ENCODE measurements at regions not wholly inside any gene's neighbourhood (a gene's known extent, or its start where the extent isn't known, plus 50 kb on each side); places are given as distances from the start of the nearest gene placed in this dataset.

DNA sequence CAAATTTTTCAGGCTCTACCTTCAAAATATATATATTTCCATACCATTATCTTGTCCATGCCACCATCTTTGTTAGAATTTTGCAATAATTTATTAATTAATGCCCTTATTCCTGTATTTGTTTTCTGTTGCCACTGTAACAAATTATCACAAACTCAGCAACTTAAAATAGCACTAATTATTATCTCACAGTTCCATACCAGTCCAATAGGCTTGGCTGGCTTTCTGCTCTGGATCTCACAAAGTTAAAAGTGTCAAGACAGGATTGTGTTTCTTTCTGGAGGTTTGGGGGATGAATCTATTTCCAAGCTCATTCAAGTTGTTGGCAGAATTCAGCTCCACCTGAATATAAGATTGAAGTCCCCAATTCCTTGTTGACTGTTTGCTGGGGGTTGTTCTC lies 58.6 kb upstream of the SLC38A4 start:
- no peak for DNase-seq

DNA sequence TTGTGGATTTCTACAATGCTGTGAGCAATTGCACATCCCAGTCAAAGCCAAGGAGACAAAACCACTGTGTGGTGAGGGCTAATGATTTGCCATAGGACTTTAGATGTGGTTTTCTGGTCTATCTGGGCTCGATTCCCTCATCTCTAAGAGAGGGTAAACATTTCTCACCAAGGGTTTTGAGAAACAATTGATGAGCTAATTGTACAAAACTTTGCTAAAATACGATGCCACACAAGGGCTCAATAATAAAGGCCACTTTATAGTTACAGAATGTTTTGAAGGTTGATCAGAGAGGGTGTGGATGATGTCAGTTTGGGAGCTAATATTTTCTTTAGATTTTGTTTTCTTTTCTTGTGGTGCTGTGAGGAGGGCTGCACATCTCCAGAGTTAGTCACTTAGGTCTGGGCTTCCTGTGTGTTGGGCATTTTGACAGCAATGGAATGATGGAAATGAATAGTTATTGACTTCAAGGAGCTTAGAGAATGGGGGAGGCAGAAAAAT lies 60.8 kb upstream of the SLC38A4 start:
- DNase-seq, result peak; percentile 94

DNA sequence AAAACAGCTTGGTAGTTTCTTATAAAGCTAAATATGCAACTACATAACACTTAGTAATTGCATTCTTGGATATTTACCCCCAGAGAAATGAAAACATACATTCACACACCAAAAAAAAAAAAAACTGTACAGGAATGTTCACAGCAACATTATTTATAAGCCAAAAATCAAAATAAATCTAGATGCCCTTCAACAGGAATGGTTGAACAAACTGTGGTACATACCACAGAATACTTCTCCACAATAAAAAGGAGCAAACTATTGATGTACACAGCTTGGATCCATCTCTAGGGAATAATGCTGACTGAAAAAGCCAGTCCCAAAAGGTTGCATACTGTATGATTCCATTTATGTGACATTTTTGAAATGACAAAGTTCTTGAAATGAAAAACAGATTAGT lies 62.1 kb upstream of the SLC38A4 start:
- DNase-seq, result peak; percentile 71

DNA sequence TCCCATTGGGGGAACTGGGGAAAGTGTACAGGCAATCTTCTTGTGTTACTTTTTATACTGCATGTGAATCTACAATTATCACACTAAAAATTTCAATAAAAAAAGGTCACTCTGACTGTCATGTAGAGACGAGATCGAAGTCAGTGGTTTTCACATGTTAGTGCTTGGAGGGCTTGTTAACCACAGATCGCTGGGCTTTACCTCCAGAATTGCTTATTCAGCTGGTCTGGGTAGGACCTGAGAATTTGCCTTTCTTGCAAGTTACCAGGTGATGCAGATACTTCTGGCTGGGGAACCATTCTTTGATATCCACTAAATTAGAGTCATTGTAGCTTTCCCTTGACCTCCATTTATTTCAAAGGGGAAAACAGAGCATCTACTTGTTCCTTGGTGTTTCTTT lies 62.8 kb upstream of the SLC38A4 start:
- DNase-seq, result no peak

DNA sequence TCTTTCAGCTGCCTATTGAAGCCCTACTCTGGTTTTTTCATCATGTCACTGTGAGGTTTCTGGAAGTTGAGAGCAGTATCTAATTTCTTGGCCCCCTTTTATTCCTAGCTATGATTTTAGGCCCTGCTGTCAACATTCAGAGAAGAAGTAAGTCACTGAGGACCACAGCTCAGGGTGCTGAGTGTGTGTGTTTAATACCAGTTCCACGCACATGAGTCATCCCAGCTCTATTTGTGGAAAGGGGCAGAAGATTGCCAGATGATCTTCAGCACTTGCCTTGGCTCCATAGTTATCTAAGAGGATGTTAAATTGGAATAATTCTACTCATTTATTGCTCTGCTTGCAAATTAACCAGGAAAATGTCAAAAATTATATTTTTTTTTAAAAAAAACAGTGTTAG lies 65.5 kb upstream of the SLC38A4 start:
- peak; percentile 86 for DNase-seq

DNA sequence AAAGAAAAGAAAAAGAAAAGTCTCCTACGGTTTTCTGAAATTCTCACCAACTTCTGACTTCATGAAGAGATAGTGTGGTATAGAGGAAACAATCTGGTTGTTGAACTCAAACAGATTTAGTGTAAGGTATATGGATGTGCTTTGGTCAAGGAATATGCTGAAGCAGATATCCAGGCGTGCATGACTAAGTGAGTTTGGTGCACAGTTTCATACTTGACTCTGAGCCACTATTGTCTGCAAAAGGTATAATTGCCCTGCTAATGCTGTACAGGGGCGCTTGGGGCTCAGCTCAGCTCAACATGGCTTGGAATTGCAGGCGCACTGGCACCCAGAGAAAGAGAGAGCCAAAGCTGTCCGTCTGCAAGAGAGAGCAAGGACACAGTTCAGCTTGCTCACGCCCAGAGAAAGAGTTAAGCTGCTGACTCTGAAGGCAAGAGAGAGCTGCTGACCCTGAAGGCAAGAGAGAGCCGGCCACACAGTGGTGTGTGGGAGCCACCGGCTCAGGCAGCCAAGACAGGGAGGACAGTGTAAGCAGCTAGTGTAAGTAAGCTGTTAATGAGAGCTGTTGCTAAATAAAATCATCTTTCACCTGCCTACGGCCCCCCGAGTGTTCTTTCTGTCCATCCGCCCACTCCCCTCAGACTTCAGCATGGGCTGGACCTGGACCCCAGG lies 66.4 kb upstream of the SLC38A4 start:
- DNase-seq, result no peak

DNA sequence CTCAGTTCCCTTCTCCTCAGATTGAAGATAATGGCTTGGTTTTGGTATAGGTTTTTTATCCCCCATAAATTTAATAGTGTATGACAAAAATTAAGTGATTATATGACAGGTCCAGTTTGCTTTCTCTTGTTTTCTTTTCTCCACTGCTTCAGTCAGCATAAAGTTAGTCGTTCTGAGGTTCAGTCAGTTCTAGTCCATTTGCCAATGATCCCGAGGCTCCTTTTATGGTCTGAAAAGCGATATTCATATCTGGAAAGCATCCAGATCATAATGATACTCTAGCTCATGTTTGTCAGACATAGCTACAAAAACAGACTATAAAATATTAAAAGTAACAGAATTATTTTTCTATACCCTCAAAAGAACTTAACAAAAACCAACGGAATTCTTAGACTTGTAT lies 67.1 kb upstream of the SLC38A4 start:
- no peak for DNase-seq

DNA sequence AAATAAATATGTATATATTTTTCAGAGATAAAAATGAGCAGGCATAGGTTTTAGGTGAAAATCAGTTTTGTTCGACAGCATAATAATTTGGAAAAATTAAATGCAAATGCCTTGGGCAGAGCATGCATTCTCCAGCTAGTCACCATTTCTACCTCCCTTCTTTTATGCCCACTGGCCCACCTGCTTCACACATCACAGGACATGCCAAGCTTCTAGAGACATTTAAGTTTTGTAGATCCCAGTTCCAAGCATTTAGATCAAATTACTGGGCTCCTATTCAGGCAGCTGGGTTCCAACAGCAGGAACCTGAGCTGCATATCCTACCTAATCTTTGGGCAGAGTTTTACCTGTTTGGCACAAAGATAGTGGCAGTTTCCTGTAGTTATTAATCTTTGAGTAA lies 67.6 kb upstream of the SLC38A4 start:
- no peak for DNase-seq

DNA sequence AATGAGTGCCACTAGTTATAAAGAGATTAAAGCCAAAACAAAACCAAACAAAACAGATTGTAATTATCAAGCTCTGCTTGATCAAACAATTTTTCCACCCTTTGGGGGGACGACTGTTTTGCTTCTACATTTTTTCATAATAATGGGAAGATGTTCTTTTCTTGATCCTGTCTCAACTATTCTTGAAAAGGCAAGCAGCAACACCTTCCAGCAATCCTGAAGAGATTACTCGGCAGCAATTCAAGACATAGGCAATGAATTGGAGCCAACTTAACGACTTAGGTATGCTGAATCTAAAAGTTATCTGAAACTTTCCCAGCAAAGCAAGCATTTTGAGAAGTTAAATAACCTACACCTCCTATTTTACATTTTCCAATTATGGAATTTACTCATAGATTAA lies 69.9 kb upstream of the SLC38A4 start:
- no peak for DNase-seq

DNA sequence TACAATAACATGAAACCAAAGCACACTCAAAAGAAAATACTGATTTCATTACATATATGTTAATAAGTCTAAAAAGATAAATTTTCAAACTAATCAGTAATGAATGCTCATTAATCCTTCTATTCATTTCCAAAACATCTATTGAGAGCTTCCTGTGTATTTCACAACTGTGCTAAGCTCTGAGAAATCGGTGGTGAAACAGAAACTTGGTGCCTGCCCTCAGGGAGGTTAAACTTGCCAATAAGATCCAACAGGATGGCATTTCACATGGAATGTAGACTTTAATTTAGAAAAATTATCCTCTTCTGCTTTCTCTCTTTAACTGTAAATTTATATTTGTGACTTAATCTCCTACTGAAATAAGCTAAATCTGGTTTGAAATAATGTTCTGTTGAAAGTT lies 70.9 kb upstream of the SLC38A4 start:
- DNase-seq, result no peak

DNA sequence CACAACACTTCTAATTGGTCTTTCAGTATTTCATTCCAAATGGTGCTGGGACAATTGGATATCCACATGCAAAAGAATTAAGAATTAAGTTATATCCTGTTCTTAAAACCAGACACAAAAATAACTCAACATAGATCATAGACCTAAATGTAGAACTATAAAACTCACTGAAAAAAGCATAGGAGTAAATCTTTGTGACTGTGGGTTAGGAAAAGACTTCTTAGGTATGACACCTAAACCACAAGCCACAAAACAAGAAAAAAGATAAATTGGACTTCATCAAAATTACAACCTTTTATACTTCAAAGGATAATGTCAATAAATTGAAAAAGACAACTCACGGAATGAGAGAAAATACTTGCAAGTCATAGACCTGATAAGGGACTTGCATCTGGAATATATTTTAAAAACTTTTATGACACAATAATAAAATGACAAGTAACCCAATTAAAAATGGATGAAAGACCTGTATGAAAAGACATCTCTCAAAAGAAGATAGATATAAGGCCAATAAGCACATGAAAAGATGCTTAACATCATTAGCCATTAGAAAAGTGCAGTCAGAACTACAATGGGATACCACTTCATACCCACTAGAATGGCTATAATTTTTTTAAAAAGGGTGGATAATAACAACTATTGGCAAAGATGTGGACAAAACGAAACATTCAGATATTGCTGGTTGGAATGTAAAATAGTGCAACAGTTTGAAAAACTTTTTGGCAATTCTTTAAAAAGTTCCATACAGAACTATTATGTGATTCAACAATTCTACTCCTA lies 72.5 kb upstream of the SLC38A4 start:
- DNase-seq, result no peak

DNA sequence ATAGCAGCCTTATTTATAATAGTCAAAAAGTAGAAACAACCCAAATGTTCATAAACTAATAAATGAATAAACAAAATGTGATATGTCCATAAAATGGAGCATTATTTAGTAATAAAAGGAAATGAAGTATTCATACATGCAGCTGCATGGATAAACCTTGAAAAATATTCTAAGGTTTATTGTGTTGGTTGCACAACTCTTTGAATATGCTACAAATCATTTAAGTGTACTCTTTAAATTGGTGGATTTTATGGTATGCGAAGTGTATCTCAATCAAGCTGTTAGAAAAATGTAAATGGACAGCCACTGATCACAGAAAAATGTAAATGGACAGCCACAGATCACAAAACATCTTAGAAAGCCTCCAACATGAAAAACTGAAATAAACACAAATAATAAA lies 73.2 kb upstream of the SLC38A4 start:
- DNase-seq, result no peak

DNA sequence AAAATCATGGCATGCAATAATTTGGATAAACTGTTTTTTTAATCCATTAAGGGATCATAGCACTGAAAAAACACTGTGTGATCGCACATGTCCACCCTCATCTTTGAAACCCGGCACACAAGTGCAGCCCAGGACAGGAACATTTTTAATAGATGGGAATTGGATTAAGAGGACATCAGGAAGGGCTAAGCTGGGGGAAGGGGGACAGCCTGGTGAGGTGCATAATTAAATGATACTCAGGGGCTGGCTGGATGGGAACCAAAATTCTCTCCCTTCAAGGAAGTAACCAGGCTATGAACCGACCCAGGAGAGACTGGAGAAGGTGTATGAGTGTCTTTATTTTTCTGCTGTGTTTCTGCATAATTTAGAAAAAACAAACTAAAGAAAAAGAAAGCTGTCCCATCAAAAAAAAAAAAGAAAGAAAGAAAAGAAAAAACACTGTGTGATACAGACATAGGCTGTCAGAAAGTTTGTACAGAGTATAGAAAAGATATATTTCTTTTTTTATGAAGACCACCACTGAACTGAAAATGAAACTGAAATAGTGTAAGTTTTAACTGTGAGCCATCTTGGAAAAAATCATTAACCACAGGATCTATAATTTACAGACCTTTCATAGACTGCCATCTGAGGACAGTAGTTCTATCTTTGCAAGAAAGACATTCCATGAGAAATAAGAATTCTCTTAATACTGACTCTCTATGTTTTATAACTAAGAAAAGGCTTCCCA lies 75.1 kb upstream of the SLC38A4 start:
- no peak for DNase-seq

DNA sequence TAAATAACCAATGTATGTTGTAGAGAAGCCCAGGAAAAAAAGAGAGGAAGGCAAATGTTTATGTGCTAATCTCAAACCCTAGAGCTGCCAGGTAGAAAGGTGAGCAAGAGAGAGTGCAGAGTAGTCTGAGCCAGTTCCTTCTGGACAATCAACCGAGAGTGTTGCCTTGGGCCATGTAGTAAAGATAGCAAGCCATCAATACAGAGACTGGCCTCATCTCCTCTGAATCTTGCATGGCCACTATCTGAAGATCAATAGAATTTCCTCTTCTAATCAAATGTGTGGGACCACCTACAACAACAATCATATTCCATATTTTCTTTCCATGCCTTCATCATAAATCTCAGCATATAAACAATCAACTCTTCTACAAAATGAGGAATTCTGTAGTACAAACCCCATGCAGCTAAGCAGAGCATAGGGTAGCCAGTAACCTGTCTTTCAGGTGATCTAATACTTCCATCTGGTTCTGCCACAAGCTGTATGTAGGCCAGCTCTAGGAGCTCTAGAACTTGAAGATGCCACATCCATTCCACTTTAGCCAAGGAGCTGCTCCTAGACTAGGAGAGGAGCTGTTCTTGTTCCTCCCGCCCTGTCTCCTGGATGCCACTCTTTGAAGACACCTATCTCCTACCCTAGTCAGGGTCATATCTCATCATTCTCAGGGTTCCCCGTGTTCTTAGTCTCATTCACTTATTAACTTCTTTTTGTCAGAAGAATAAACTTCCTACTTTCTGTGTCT lies 75.8 kb upstream of the SLC38A4 start:
- DNase-seq, result no peak

DNA sequence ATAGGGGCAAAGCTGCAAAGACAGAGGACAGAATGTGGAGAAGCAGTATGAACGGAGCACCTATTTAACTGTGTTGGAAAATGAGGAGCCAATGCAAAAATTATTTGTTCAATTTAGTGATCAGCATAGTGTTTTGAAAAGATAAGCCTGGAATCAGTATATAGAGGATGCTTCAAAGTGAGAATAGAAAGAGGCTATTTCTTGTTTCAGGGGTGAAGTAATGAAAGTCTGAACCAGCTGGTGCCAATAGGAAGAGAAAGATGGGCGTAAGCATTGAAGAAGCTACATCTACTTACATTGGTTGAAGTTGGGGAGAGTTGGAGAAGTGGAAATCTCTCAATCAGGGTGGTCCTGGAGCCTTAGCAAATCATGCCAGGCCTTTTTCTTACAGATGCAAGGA lies 77.3 kb upstream of the SLC38A4 start:
- DNase-seq, result no peak

DNA sequence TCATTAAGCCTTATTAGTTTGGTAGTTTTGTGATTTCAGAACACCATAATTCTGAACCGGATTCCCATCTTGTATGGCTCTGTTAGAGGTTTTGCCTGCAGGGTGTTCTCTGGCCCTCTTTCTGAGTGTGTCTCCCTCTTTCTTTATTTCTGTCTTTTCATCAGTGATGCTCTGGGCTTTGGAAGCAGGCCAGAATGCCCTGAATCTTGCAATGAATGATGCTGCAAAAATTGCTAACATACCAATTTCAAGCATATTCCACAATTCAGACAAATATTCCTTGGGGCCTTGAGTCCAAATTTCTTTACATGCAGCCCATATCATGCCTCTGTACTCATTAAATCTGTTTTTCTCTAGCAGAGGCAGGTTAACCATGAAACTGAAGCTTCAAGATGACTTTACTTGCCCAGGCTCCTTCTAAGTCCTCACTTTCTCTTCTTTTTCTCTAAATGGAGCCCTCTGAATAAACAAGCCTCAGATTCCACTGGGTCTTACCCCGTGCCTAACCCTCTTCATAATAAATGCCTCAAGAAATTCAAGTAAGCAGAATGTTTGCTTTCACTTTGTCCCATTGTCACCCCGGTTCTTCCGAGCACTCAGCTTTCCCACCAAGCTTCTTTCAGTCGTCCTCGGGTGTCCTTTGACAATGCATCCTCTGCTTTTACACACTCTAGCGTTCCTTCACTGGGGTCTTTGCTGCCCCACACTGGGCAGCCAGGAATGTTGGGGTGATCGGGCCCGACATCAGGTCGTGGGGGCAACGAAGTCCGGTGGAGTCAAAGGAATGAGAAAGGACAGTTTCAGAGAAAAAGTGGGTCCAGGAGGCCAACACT lies 78.8 kb upstream of the SLC38A4 start:
- peak; percentile 83 for DNase-seq

DNA sequence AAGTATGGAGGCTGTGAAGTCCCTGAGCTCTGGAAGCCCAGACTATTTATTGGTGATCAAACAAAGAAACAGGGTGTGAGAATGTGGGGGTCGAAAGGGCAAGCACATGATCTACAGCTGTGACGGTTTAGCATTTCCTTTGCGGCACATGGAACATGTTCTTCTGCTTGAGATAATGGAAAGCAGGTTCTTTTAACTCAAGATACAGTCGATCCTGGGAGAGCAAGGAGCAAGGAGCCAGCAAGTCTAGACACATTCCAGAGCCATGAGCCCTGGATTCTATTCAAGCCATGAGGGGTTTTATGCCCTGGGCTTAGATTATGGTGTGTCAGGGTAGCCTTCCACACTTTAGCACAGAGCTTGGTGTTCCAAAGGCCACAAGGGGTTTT lies 79.4 kb upstream of the SLC38A4 start:
- DNase-seq, result peak; percentile 95

DNA sequence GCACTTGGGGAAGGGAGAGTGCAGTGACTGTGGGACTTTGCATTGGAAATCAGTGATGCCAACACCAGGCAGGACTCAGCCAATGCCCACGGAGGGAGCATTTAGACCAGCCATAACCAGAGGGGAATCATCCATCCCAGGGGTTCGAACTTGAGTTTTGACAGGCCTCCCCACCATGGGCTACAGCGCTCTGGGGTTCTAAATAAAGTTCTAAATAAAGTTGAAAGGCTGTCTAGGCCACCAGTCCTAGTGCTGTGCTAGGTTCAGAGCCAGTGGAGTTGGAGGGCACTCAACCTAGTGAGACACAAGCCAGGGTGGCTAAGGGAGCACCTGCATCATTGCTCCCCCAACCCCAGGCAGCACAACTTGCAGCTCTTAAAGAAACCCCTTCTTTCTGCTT lies 82.0 kb upstream of the SLC38A4 start:
- no peak for DNase-seq

DNA sequence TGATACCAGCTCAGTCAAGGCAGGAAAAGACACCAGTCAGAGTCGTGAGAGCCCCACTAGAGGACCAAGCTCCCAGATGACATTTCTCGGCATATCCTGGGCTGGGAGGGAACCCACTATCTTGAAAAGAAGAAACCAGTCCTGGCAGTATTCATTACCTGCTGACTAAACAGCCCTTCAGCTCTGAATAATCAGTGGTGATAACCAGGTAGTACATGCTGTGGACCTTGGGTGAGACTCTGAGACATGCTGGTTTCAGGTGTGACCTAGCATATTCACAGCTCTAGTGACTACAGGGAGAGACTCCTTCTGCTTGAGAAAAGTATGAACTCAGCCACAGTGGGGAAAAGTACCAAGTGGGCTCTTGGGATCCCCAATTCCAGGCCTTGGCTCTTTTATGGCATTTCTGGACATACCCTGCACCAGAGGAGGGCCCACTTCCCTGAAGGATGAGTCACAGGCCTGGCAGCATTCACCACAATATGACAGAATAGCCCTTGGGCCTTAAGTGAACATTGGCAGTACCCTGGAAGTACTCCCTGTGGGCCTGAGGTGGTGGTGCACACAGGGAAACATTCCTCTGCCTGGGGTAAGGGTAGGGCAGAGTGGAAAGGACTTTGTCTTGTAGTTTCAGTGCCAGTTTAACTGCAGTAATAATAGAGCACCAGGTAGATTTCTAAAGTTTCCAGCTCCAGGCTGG lies 82.6 kb upstream of the SLC38A4 start:
- DNase-seq, result peak; percentile 54

DNA sequence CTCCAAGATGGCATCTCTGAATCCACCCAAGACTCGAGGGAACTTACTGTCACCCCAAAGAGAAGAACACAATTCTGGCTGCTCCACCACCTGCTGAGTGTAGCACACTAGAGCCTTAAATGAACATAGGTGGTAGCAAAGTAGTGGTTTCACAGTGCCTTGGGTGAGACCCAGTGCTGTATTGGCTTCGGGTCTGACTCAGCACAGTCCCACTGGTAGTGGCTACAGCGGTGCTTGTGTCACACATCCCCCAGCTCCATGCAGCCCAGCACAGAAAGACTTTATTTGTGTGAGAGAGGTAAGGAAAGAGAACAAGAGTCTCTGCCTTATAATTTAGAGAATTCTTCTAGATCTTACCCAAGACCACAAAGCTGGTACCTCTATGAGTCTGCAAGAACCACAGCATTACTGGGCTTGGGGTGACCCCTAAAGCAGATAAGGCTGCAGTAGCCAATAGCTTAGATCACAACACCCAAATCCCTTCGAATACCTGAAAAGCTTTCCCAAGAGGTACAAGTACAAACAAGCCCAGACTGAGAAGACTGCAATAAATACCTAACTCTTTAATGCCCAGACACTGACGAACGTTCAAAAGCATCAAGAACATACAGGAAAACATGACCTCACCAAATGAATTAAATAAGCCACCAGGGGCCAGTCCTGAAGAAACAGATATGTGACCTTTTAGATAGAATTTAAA lies 83.3 kb upstream of the SLC38A4 start:
- no peak for DNase-seq

DNA sequence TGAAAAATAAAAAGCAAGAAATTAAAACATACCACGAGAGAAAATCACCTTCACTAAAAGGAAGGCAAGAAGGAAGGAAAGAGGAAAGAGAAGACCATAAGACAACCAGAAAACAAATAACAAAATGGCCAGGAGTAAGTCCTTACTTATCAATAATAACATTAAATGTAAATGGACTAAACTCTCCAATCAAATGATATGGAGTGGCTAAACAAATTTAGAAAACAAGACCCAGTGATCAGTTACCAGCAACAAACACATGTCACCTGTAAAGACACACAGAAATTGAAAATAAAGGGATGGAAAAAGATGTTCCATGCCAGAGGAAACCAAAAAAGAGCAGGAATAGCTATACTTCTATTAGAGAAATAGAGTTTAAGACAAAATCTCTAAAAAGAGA lies 85.0 kb upstream of the SLC38A4 start:
- no peak for DNase-seq
